Parathyroid adenoma (tissue), 2 donors: ENCODE measurements at regions not wholly inside any gene's neighbourhood (a gene's known extent, or its start where the extent isn't known, plus 50 kb on each side); places are given as distances from the start of the nearest gene placed in this dataset.

Experiments
- H2AFZ ChIP-seq: fragments of 300-600 bp; sonication (generic); one replicate; pipeline ENCODE4 v1.7.0; 2017; ENCODE audit warnings: antibody characterized with exemption, mild to moderate bottlenecking
- H3K27ac ChIP-seq: fragments of 300-600 bp; sonication (generic); one replicate; pipeline ENCODE4 v1.7.0; 2017
- H3K27me3 ChIP-seq: fragments of 300-600 bp; sonication (generic); one replicate; pipeline ENCODE4 v1.7.0; 2017; ENCODE audit warnings: low read length; ENCODE audit not compliant: control insufficient read depth, insufficient read depth
- H3K36me3 ChIP-seq: fragments of 300-600 bp; sonication (generic); one replicate; pipeline ENCODE4 v1.7.0; 2017; ENCODE audit warnings: low read length; ENCODE audit not compliant: control insufficient read depth, insufficient read depth
- H3K4me1 ChIP-seq: fragments of 300-600 bp; sonication (generic); one replicate; pipeline ENCODE4 v1.7.0; 2017; ENCODE audit warnings: control low read depth
- H3K4me2 ChIP-seq: fragments of 300-600 bp; sonication (generic); one replicate; pipeline ENCODE4 v1.7.0; 2017; ENCODE audit warnings: low read length
- H3K4me3 ChIP-seq: fragments of 300-600 bp; sonication (generic); one replicate; pipeline ENCODE4 v1.7.0; 2017; ENCODE audit warnings: low read depth, low read length
- H3K79me2 ChIP-seq: fragments of 300-600 bp; sonication (generic); one replicate; pipeline ENCODE4 v1.7.0; 2017; ENCODE audit warnings: control low read depth
- H3K9ac ChIP-seq: fragments of 300-600 bp; sonication (generic); one replicate; pipeline ENCODE4 v1.7.0; 2017; ENCODE audit warnings: mild to moderate bottlenecking
- H3K9me3 ChIP-seq: fragments of 300-600 bp; sonication (generic); one replicate; pipeline ENCODE4 v1.7.0; 2017; ENCODE audit warnings: low read length; ENCODE audit not compliant: control insufficient read depth
- CTCF ChIP-seq: fragments of 300-600 bp; sonication (generic); IDR thresholded peaks from one replicate; pipeline ENCODE4 v1.7.0; 2017; ENCODE audit warnings: antibody characterized with exemption, mild to moderate bottlenecking
- donor health status: primary hyperparathyroidism.

- no peak for TF ChIP-seq CTCF
- Histone ChIP-seq H3K79me2 (no peaks in the 10 kb centered on the region), H3K9ac (no peak overlapping the region), H3K4me2 (no peak overlapping the region), H3K4me3 (no peak overlapping the region), H3K4me1 (peaks cover 5% of the 10 kb centered on the region), H3K27me3 (no peaks in the 10 kb centered on the region), H2AFZ (no peak overlapping the region), H3K36me3 (no peaks in the 10 kb centered on the region), H3K9me3 (no peaks in the 10 kb centered on the region), H3K27ac (no peak overlapping the region)
Observed at GRCh38 chr10:108082596-108082995, 918.1 kb upstream of the SORCS1 start.

GRCh38 chr10:108078263-108078662 lies 913.8 kb upstream of the SORCS1 start:
- no peaks in the 10 kb centered on the region for H3K27me3 ChIP-seq
- no peak overlapping the region for H3K9ac ChIP-seq
- H3K79me2 ChIP-seq = no peaks in the 10 kb centered on the region

GRCh38 chr10:108072466-108072865 lies 908.0 kb upstream of the SORCS1 start:
- Histone ChIP-seq H3K27ac (no peak overlapping the region), H3K4me2 (no peak overlapping the region), H3K9ac (no peak overlapping the region), H2AFZ (no peak overlapping the region), H3K9me3 (no peaks in the 10 kb centered on the region), H3K4me3 (no peak overlapping the region), H3K36me3 (no peaks in the 10 kb centered on the region), H3K79me2 (no peaks in the 10 kb centered on the region), H3K4me1 (no peaks in the 10 kb centered on the region), H3K27me3 (no peaks in the 10 kb centered on the region)
- TF ChIP-seq CTCF = no peak

More at GRCh38 chr10:108078263-108078662, 913.8 kb upstream of the SORCS1 start:
- no peak overlapping the region for H2AFZ ChIP-seq
- no peaks in the 10 kb centered on the region for H3K36me3 ChIP-seq
- H3K4me2 ChIP-seq = no peak overlapping the region
- H3K4me3 ChIP-seq = no peak overlapping the region
- H3K9me3 ChIP-seq = no peaks in the 10 kb centered on the region
- TF ChIP-seq CTCF = no peak
- H3K4me1 ChIP-seq = no peaks in the 10 kb centered on the region
- H3K27ac ChIP-seq = no peak overlapping the region

- H2AFZ ChIP-seq = no peak overlapping the region
- no peak overlapping the region for H3K4me2 ChIP-seq
- no peak for TF ChIP-seq CTCF
- no peaks in the 10 kb centered on the region for H3K4me1 ChIP-seq
- no peaks in the 10 kb centered on the region for H3K9me3 ChIP-seq
- H3K27ac ChIP-seq = no peak overlapping the region
- H3K4me3 ChIP-seq = no peak overlapping the region
- no peaks in the 10 kb centered on the region for H3K79me2 ChIP-seq
- no peaks in the 10 kb centered on the region for H3K36me3 ChIP-seq
- H3K9ac ChIP-seq = no peak overlapping the region
- no peaks in the 10 kb centered on the region for H3K27me3 ChIP-seq
Observed at GRCh38 chr10:108070789-108071188, 906.3 kb upstream of the SORCS1 start.

- no peaks in the 10 kb centered on the region for H3K4me1 ChIP-seq
- no peak overlapping the region for H3K4me2 ChIP-seq
- H3K9me3 ChIP-seq = no peaks in the 10 kb centered on the region
- H3K9ac ChIP-seq = no peak overlapping the region
- no peaks in the 10 kb centered on the region for H3K27me3 ChIP-seq
- no peak overlapping the region for H2AFZ ChIP-seq
- TF ChIP-seq CTCF = no peak
- no peaks in the 10 kb centered on the region for H3K79me2 ChIP-seq
- H3K27ac ChIP-seq = no peak overlapping the region
- H3K4me3 ChIP-seq = no peak overlapping the region
- H3K36me3 ChIP-seq = no peaks in the 10 kb centered on the region
Observed at GRCh38 chr10:108069096-108069495, 904.6 kb upstream of the SORCS1 start.
